ENCODE measurements at regions not wholly inside any gene's neighbourhood (a gene's known extent, or its start where the extent isn't known, plus 50 kb on each side); places are given as distances from the start of the nearest gene placed in this dataset.

DNA sequence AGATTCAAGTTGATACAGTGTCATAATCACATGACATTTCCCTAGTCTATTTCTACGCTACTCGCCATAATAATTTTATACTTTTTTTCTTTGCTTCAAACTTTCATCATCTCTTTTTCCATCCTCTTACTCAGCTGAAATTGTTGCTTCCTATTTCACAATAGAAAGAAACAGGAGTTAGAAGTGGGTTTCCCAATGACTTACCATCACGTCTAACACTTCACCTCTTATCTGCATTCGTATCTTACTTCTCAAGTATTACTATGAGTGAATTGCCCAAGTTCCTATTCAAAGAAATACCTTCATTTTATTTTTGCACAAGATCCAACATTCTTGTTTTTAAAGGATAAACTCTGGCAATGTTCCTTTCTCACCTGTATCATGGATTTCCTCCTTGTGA, 1539.9 kb downstream of the SI start:
- no peak overlapping the region for H3K27ac ChIP-seq
- TF ChIP-seq EP300 (IDR thresholded peaks at IDR 0.05) (no peak), POLR2AphosphoS5 (IDR thresholded peaks at IDR 0.05) (no peak), POLR2A (IDR thresholded peaks at IDR 0.05) (no peak)
- TF ChIP-seq, protein P1, sequence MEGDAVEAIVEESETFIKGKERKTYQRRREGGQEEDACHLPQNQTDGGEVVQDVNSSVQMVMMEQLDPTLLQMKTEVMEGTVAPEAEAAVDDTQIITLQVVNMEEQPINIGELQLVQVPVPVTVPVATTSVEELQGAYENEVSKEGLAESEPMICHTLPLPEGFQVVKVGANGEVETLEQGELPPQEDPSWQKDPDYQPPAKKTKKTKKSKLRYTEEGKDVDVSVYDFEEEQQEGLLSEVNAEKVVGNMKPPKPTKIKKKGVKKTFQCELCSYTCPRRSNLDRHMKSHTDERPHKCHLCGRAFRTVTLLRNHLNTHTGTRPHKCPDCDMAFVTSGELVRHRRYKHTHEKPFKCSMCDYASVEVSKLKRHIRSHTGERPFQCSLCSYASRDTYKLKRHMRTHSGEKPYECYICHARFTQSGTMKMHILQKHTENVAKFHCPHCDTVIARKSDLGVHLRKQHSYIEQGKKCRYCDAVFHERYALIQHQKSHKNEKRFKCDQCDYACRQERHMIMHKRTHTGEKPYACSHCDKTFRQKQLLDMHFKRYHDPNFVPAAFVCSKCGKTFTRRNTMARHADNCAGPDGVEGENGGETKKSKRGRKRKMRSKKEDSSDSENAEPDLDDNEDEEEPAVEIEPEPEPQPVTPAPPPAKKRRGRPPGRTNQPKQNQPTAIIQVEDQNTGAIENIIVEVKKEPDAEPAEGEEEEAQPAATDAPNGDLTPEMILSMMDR (IDR thresholded peaks at IDR 0.05), result no peak
- no peaks in the 10 kb centered on the region for H3K36me3 ChIP-seq
- H3K27me3 ChIP-seq, result no peaks in the 10 kb centered on the region
- 91 to 92% methylated on average over 4 of the region's 4 CpGs for WGBS, 2 donors (ENCODE audit: low coverage in 1 of 2)
- H3K4me3 ChIP-seq, result no peak overlapping the region
- no peaks in the 10 kb centered on the region for H3K4me1 ChIP-seq
- H3K9me3 ChIP-seq, result no peaks in the 10 kb centered on the region
- no peak for ATAC-seq

DNA sequence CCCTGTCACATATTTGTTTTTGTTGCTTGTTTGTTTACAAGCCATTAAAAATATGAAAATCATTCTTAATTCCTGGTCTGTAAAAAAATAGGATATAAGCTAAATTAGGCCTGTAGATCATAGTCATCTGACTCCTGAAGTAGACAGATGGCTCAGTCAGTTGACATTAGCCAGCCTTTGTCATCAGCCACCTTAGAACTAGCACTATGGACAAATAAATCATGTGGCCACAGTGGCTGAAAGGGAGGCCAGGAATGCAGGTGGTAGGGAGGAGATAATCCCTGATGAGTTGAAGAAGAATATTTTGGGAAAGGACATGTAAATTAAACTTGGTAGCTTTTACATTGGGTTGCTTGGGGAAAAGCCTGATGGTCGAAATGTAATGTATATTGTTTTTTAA, 1544.9 kb downstream of the SI start:
- TF ChIP-seq, protein P1 (IDR thresholded peaks at IDR 0.05), result no peak
- TF ChIP-seq POLR2AphosphoS5 (IDR thresholded peaks at IDR 0.05) (no peak), POLR2A (IDR thresholded peaks at IDR 0.05) (no peak), EP300 (IDR thresholded peaks at IDR 0.05) (no peak)
- no peaks in the 10 kb centered on the region for H3K36me3 ChIP-seq
- WGBS, 2 donors (ENCODE audit: low coverage in 1 of 2), result 94 to 100% methylated on average over 1 of the region's 1 CpG

DNA sequence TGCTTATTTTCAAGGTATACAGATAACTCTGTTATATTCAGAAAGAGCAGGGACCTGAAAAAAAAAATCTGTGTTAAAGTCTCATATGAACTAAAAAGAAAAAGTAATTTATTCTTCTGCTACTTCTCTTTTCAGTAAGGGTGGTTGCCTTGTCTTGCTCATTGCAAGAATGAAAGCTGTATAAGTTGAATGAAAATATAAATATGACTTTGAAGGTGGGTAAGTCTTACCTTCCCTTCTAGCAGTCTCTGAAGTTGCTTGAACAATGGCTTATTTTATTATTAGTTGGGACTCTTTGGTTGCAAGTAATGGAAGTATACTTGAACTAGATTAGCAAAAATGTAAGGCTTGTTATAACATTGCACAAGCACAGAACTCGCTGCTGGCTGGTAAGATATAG, 1554.9 kb downstream of the SI start:
- Histone ChIP-seq H3K27me3 (no peaks in the 10 kb centered on the region), H3K4me3 (no peak overlapping the region), H3K27ac (no peak overlapping the region), H3K4me1 (no peaks in the 10 kb centered on the region), H3K9me3 (no peaks in the 10 kb centered on the region), H3K36me3 (no peaks in the 10 kb centered on the region)
- WGBS, 2 donors (ENCODE audit: low coverage in 1 of 2), result 53 to 80% methylated on average over 1 of the region's 1 CpG
- no peak for ATAC-seq
- TF ChIP-seq, protein P1 (IDR thresholded peaks at IDR 0.05), result no peak
- TF ChIP-seq POLR2A (IDR thresholded peaks at IDR 0.05) (no peak), POLR2AphosphoS5 (IDR thresholded peaks at IDR 0.05) (no peak), EP300 (IDR thresholded peaks at IDR 0.05) (no peak)

More for the DNA sequence above, 1544.9 kb downstream of the SI start:
- H3K27me3 ChIP-seq, result no peaks in the 10 kb centered on the region
- no peak overlapping the region for H3K27ac ChIP-seq
- H3K4me1 ChIP-seq, result no peaks in the 10 kb centered on the region
- no peak for ATAC-seq
- no peaks in the 10 kb centered on the region for H3K9me3 ChIP-seq
- H3K4me3 ChIP-seq, result no peak overlapping the region

DNA sequence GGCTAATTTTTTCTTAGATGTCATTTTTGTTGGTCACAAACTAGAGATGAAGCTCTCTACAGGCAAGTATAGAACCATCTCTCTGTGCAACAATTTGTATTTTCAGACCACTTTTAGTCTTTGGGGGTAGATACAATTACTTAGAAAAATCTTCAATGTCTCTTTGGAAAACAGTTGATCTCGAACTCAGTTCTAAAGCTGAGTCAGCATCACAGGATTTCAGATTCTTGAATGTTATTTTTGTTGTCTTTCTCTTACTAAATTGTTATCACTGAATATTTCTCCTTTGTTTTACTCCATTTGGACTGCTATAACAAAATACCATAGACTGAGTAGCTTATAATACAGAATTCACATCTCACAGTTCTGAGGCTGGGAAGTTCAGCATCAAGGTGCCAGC, 1557.0 kb downstream of the SI start:
- no peak for TF ChIP-seq EP300 (IDR thresholded peaks at IDR 0.05)
- TF ChIP-seq, protein P1 (IDR thresholded peaks at IDR 0.05), result no peak
- no peaks in the 10 kb centered on the region for H3K9me3 ChIP-seq
- H3K27me3 ChIP-seq, result no peaks in the 10 kb centered on the region
- H3K4me3 ChIP-seq, result no peak overlapping the region
- H3K27ac ChIP-seq, result no peak overlapping the region
- H3K36me3 ChIP-seq, result no peaks in the 10 kb centered on the region
- no peaks in the 10 kb centered on the region for H3K4me1 ChIP-seq
- no peak for ATAC-seq
- 86 to 95% methylated on average over 1 of the region's 1 CpG for WGBS, 2 donors (ENCODE audit: low coverage in 1 of 2)

DNA sequence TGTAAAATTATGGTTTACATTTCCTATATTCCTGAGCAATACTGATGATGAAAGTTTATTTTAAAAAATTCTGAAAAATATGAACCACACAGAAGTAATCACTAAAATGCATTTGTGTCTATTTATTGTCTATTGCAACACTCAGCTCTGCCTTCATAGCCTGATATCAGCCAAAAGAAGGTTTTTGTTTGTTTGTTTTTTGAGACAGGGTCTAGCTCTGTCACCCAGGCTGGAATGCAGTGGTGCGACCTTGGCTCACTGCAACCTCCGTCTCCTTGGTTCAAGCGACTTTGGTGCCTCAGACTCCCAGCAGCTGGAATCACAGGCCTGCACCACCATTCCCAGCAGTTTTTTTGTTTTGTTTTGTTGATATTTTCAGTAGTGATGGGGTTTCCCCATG, 1560.2 kb downstream of the SI start:
- Histone ChIP-seq H3K27ac (no peak overlapping the region), H3K36me3 (no peaks in the 10 kb centered on the region), H3K9me3 (no peaks in the 10 kb centered on the region), H3K4me1 (no peaks in the 10 kb centered on the region), H3K4me3 (no peak overlapping the region), H3K27me3 (no peaks in the 10 kb centered on the region)
- no peak for TF ChIP-seq POLR2AphosphoS5 (IDR thresholded peaks at IDR 0.05)
- TF ChIP-seq, protein P1 (IDR thresholded peaks at IDR 0.05), result no peak
- WGBS, 2 donors (ENCODE audit: low coverage in 1 of 2), result 82 to 97% methylated on average over 3 of the region's 3 CpGs
- ATAC-seq, result no peak

Measured in gastroesophageal sphincter (tissue), 4 donors.